ENCODE measurements at regions not wholly inside any gene's neighbourhood (a gene's known extent, or its start where the extent isn't known, plus 50 kb on each side); places are given as distances from the start of the nearest gene placed in this dataset.

DNA sequence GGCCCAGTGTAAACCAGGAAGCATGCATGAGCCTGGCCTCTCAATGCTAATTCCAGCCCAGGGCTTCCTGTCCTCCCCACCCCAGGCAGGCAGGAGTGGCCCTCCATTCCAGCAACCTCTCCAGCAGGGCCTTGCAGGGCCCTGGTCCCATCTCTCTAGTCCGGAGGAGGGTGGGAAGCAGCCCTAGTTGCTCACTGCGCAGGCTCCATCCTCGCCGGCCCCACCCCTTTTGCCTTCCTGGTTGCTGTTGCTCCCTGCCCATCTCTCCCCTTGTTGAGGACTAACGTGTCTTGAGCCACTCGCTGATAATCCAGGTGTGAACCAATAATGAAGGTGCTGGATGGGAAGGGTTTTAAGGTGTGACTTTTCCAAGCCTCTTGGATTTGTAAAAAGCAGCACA lies 161.2 kb upstream of the BCOR start:
- no peak for TF ChIP-seq POLR2A (IDR thresholded peaks at IDR 0.05)
- TF ChIP-seq, protein P1, sequence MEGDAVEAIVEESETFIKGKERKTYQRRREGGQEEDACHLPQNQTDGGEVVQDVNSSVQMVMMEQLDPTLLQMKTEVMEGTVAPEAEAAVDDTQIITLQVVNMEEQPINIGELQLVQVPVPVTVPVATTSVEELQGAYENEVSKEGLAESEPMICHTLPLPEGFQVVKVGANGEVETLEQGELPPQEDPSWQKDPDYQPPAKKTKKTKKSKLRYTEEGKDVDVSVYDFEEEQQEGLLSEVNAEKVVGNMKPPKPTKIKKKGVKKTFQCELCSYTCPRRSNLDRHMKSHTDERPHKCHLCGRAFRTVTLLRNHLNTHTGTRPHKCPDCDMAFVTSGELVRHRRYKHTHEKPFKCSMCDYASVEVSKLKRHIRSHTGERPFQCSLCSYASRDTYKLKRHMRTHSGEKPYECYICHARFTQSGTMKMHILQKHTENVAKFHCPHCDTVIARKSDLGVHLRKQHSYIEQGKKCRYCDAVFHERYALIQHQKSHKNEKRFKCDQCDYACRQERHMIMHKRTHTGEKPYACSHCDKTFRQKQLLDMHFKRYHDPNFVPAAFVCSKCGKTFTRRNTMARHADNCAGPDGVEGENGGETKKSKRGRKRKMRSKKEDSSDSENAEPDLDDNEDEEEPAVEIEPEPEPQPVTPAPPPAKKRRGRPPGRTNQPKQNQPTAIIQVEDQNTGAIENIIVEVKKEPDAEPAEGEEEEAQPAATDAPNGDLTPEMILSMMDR (IDR thresholded peaks at IDR 0.05), result no peak
- no peak for DNase-seq
- Histone ChIP-seq H3K9me3 (replicated peaks in 1 of 3) (no peaks in the 10 kb centered on the region), H3K27me3 (no peaks in the 10 kb centered on the region), H3K36me3 (replicated peaks in 1 of 2) (no peaks in the 10 kb centered on the region), H3K4me1 (replicated peaks in 1 of 2) (peaks cover 16 to 19% of the 10 kb centered on the region in 2 donors), H3K27ac (no peak overlapping the region), H3K4me3 (no peak overlapping the region)
- WGBS, 4 donors, result 74 to 94% (median 87%) methylated on average over 5 to 6 of the region's 6 CpGs
- intact Hi-C loops (cut with DNase I), result no loop called here

DNA sequence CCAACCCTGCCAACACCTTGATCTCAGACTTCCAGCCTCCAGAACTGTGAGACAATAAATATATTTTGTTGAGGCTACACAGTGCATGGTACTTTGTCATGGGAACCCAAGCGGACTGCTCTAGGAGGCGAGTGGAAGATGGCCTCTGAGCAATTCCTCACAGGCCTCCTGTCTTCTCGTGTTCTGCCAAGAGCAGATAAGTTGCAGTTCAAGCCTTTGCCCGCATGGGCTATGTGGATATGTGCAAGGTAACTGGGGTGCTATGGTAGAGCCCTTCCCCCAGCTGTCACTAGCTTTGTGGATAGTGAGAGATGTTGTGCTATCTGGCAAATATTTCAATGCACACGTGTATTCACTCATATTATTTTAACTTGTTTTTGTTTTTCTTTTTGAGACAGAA lies 156.0 kb upstream of the BCOR start:
- intact Hi-C loops (cut with DNase I), result no loop called here
- no peak for DNase-seq
- Histone ChIP-seq H3K36me3 (replicated peaks in 1 of 2) (no peaks in the 10 kb centered on the region), H3K9me3 (replicated peaks in 1 of 3) (no peaks in the 10 kb centered on the region), H3K27ac (no peak overlapping the region), H3K4me1 (replicated peaks in 1 of 2) (no peaks in the 10 kb centered on the region), H3K4me3 (no peak overlapping the region), H3K27me3 (no peaks in the 10 kb centered on the region)
- WGBS, 4 donors, result 81 to 91% (median 90%) methylated on average over 5 of the region's 5 CpGs
- no peak for TF ChIP-seq POLR2A (IDR thresholded peaks at IDR 0.05)
- TF ChIP-seq, protein P1 (IDR thresholded peaks at IDR 0.05), result no peak

DNA sequence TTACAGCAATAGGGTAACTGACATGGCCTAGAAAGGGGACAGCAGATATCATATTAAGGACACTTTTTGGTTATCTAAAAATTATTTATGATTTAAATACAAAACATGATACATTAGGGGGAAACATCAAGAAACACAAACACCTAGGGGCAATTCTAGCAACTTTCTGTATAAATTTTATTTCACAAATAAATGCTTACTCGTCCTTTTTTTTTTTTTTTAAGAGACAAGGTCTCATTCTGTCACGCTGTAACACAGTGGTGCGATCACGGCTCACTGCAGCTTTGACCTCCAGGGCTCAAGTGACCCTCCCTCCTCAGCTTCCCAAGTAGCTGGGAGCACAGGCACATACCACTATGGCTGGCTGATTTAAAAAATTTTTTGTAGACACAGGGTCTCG lies 151.8 kb upstream of the BCOR start:
- Histone ChIP-seq H3K27me3 (no peaks in the 10 kb centered on the region), H3K36me3 (replicated peaks in 1 of 2) (no peaks in the 10 kb centered on the region), H3K4me1 (replicated peaks in 1 of 2) (no peaks in the 10 kb centered on the region), H3K27ac (no peak overlapping the region), H3K9me3 (replicated peaks in 1 of 3) (no peaks in the 10 kb centered on the region), H3K4me3 (no peak overlapping the region)
- no peak for TF ChIP-seq POLR2A (IDR thresholded peaks at IDR 0.05)
- TF ChIP-seq, protein P1 (IDR thresholded peaks at IDR 0.05), result no peak
- DNase-seq, result no peak
- WGBS, 4 donors, result 72 to 82% (median 77%) methylated on average over 5 of the region's 5 CpGs
- intact Hi-C loops (cut with DNase I), result loop anchor here in 1 of 2 donors (10.0 kb wide), 1 partner anchor 65 kb away; no protein-coding TSS in a partner anchor

DNA sequence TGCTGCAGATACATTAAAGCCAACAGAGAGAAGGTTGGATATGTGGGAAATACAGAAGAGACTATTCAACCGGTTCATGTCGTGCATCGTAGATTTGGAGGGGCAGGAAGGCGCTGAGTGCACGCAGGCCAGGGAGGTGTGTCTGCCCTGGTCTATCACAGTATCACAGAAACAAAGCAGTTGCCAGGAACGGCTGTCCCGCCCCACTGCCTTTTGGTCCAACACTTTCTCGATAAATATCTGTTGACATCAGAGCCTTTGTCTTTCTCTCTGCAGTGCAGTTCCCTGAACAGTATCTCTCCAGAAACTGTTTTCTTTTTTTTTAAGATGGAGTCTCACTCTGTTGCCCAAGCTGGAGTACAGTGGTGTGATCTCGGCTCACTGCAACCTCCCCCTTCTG lies 151.1 kb upstream of the BCOR start:
- Histone ChIP-seq H3K27ac (no peak overlapping the region), H3K4me3 (no peak overlapping the region), H3K27me3 (no peaks in the 10 kb centered on the region), H3K36me3 (replicated peaks in 1 of 2) (no peaks in the 10 kb centered on the region), H3K9me3 (replicated peaks in 1 of 3) (no peaks in the 10 kb centered on the region), H3K4me1 (replicated peaks in 1 of 2) (no peaks in the 10 kb centered on the region)
- intact Hi-C loops (cut with DNase I), result loop anchor here in 1 of 2 donors (10.0 kb wide), 1 partner anchor 64 kb away; no protein-coding TSS in a partner anchor
- WGBS, 4 donors, result 63 to 81% (median 71%) methylated on average over 9 of the region's 9 CpGs
- TF ChIP-seq, protein P1 (IDR thresholded peaks at IDR 0.05), result no peak
- TF ChIP-seq POLR2A (IDR thresholded peaks at IDR 0.05), result no peak
- peak in 1 of 7 donors; percentile 58 for DNase-seq

All from adrenal gland (tissue), 9 donors.